Testis (tissue), 2 donors: ENCODE measurements at regions not wholly inside any gene's neighbourhood (a gene's known extent, or its start where the extent isn't known, plus 50 kb on each side); places are given as distances from the start of the nearest gene placed in this dataset.
A peak's percentile ranks its signal among the peaks of the same experiment; 100 is the strongest.

Source experiments
- DNase-seq: peaks from one replicate; pipeline ENCODE4 v3.0.0-alpha.2; 2019
- H3K27ac ChIP-seq, 2 donors: fragments of 200-600 bp; sonication (generic); one replicate each; pipeline ENCODE4 v1.5.1; 2019
- H3K27me3 ChIP-seq: fragments of 200-600 bp; sonication (generic); one replicate; pipeline ENCODE4 v1.5.1; 2019
- H3K36me3 ChIP-seq: fragments of 200-600 bp; sonication (generic); one replicate; pipeline ENCODE4 v1.5.1; 2017; ENCODE audit warnings: low read depth; ENCODE audit errors: missing control alignments
- H3K4me1 ChIP-seq: fragments of 200-600 bp; sonication (generic); one replicate; pipeline ENCODE4 v1.5.1; 2019
- H3K4me3 ChIP-seq, 2 donors: fragments of 200-600 bp; sonication (generic); one replicate each; pipeline ENCODE4 v1.5.1; 2017 to 2019
- H3K9me3 ChIP-seq: fragments of 200-600 bp; sonication (generic); one replicate; pipeline ENCODE4 v1.5.1; 2017
- POLR2A ChIP-seq: fragments of 450-650 bp; IDR thresholded peaks from one replicate; pipeline ENCODE4 v1.6.1; 2017; ENCODE audit warnings: antibody characterized with exemption, mild to moderate bottlenecking, moderate library complexity
- WGBS, 2 donors: methylation state at CpG; one replicate each; pipeline ENCODE4 v1.1.5; 2018; 5-methylcytosine and 5-hydroxymethylcytosine counted together
- intact Hi-C: fragments of 100-400 bp; cut with DNase I; formaldehyde crosslinking; loops from one replicate; pipeline ENCODE4 v1.15.1; 2023; ENCODE audit warnings: low total_unique reads
- TF ChIP-seq, protein P1 (sequence below), 3 experiments: fragments of 450-650 bp in 2 of 3; fragments of 200-600 bp in 1 of 3; sonication (generic) in 1 of 3; IDR thresholded peaks; one replicate each; pipeline ENCODE4 v1.5.1; 2016 to 2019; ENCODE audit warnings: antibody characterized with exemption in 3 of 3, mild to moderate bottlenecking in 2 of 3, moderate library complexity in 1 of 3

DNA sequence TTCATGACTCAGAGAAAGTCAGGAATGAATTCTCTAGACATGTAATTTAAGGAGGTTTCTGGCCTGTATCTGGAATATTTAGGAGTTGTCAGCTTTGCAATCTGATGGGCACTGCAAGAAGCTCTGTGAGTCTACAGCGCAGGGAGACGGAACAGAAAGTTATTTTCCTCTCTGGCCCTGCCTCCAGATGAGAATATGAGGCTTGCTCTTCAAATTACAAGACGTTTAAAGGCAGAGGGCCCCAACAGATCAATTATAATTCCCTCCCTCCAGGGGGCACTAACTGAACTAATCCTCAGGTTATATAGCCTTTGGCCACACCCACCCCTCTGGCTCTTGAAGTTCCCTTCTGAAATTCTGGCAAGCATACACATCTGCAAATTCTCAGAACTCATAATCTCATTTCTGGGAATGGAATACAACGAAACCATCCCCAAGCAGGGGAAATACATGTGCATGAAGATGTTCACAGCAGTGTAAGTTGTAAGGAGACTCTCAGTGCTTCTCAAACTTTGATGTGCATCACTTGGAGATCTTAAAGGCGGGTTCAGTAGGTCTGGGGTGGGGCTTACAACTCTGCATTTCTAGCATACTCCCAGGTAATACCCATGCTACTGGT is 307.6 kb downstream of the CWC27 start:
- Histone ChIP-seq H3K36me3 (no peaks in the 10 kb centered on the region), H3K27me3 (no peaks in the 10 kb centered on the region), H3K4me1 (peaks cover 8% of the 10 kb centered on the region), H3K27ac (peak overlapping the region in 1 of 2 donors; percentile 59), H3K4me3 (no peak overlapping the region), H3K9me3 (no peaks in the 10 kb centered on the region)
- 43 to 49% methylated on average over 5 of the region's 5 CpGs for WGBS, 2 donors
- DNase-seq = peak; percentile 63
- intact Hi-C loops = no loop called here
- TF ChIP-seq, protein P1, sequence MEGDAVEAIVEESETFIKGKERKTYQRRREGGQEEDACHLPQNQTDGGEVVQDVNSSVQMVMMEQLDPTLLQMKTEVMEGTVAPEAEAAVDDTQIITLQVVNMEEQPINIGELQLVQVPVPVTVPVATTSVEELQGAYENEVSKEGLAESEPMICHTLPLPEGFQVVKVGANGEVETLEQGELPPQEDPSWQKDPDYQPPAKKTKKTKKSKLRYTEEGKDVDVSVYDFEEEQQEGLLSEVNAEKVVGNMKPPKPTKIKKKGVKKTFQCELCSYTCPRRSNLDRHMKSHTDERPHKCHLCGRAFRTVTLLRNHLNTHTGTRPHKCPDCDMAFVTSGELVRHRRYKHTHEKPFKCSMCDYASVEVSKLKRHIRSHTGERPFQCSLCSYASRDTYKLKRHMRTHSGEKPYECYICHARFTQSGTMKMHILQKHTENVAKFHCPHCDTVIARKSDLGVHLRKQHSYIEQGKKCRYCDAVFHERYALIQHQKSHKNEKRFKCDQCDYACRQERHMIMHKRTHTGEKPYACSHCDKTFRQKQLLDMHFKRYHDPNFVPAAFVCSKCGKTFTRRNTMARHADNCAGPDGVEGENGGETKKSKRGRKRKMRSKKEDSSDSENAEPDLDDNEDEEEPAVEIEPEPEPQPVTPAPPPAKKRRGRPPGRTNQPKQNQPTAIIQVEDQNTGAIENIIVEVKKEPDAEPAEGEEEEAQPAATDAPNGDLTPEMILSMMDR (IDR thresholded peaks at IDR 0.05) = peak in 1 of 3 experiments; percentile 4
- TF ChIP-seq POLR2A = no peak

GRCh38 chr5:65077653-65078052 is 308.9 kb downstream of the CWC27 start:
- no peaks in the 10 kb centered on the region for H3K36me3 ChIP-seq
- no peaks in the 10 kb centered on the region for H3K9me3 ChIP-seq
- DNase-seq = no peak
- no peak for TF ChIP-seq POLR2A
- TF ChIP-seq, protein P1 (IDR thresholded peaks at IDR 0.05) = no peak
- no peak overlapping the region for H3K4me3 ChIP-seq
- no peak overlapping the region for H3K27ac ChIP-seq
- WGBS, 2 donors = 84 to 87% methylated on average over 4 of the region's 4 CpGs
- H3K4me1 ChIP-seq = peaks cover 8% of the 10 kb centered on the region
- intact Hi-C loops = no loop called here
- no peaks in the 10 kb centered on the region for H3K27me3 ChIP-seq

GRCh38 chr5:65078331-65078730 is 309.6 kb downstream of the CWC27 start:
- intact Hi-C loops = no loop called here
- 72 to 82% methylated on average over 4 of the region's 4 CpGs for WGBS, 2 donors

DNA sequence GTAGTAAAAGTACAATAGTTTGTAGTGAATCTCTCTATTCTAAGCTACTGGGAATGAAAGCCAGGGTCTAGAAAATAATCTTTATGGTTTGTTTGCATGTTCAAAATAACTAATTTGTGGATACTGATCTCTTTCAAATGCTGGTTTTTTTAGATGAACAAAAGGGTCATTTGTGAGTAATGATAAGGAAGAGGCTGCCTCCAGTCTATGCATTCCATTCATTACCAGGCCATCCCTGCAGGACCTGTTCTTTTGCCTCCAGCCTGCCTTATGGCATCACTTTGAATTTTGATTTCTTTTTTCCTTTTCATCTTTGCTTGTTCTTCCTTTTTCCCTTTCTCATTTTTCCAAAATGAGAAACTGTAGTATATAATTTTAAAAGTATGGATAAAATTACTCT is 312.3 kb downstream of the CWC27 start:
- no peaks in the 10 kb centered on the region for H3K9me3 ChIP-seq
- peaks cover 4% of the 10 kb centered on the region for H3K4me1 ChIP-seq
- no peak for DNase-seq
- no peaks in the 10 kb centered on the region for H3K27me3 ChIP-seq
- TF ChIP-seq, protein P1 (IDR thresholded peaks at IDR 0.05) = no peak
- TF ChIP-seq POLR2A = no peak
- intact Hi-C loops = no loop called here
- no peaks in the 10 kb centered on the region for H3K36me3 ChIP-seq
- no peak overlapping the region for H3K27ac ChIP-seq
- no peak overlapping the region for H3K4me3 ChIP-seq

More at GRCh38 chr5:65078331-65078730, 309.6 kb downstream of the CWC27 start:
- no peaks in the 10 kb centered on the region for H3K36me3 ChIP-seq
- peaks cover 8% of the 10 kb centered on the region for H3K4me1 ChIP-seq
- no peak overlapping the region for H3K4me3 ChIP-seq
- TF ChIP-seq, protein P1 (IDR thresholded peaks at IDR 0.05) = no peak
- TF ChIP-seq POLR2A = no peak
- DNase-seq = no peak
- no peaks in the 10 kb centered on the region for H3K9me3 ChIP-seq
- H3K27me3 ChIP-seq = no peaks in the 10 kb centered on the region
- no peak overlapping the region for H3K27ac ChIP-seq

DNA sequence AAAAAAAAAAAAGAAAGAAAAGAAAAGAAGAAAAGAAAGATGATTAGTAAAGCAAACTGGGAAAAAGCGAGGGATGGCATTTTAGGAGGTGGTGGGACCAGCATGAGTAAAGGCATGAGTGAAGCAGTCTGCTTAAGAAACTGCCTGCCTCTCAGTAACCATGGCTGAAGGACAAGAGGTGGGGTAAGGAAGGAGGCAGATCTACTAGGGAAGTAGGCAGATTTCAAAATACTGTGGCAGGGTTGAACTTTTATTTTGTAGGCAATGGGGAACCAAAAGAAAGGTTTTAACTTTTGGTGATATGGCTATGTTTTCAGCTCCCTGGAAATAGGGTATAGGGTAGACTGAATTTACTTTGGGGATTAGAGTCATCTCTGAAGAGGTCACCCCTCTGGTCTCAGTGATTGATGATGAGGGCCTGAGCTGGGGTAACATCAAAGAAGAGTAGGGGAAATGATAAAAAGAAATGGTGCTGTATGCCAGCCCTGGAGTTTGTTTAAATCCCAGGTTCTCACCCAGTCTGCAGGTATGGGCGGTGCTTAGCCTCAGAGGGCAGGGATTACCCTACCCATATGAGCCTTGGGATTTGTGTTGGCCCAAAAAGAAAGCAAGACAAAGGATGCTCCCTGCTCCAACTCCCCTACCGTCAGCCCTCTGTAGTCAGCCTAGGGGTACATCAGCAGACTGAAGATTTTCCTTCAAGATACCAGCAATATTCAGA is 316.2 kb downstream of the CWC27 start:
- Histone ChIP-seq H3K9me3 (no peaks in the 10 kb centered on the region), H3K27me3 (no peaks in the 10 kb centered on the region), H3K4me1 (no peaks in the 10 kb centered on the region), H3K4me3 (no peak overlapping the region), H3K27ac (no peak overlapping the region), H3K36me3 (no peaks in the 10 kb centered on the region)
- intact Hi-C loops = no loop called here
- no peak for TF ChIP-seq POLR2A
- TF ChIP-seq, protein P1 (IDR thresholded peaks at IDR 0.05) = no peak
- 93 to 96% methylated on average over 3 of the region's 3 CpGs for WGBS, 2 donors
- DNase-seq = no peak
